SH-SY5Y (cell line): ENCODE measurements at regions not wholly inside any gene's neighbourhood (a gene's known extent, or its start where the extent isn't known, plus 50 kb on each side); places are given as distances from the start of the nearest gene placed in this dataset.

Experiments used
- GATA2 ChIP-seq: IDR thresholded peaks from 2 replicates; pipeline ENCODE4 v1.6.1; 2011; ENCODE audit warnings: mild to moderate bottlenecking, low read depth, low read length
- GATA3 ChIP-seq: IDR thresholded peaks from 2 replicates; pipeline ENCODE4 v1.6.1; 2011; ENCODE audit warnings: low read depth, mild to moderate bottlenecking, low read length, moderate library complexity

DNA sequence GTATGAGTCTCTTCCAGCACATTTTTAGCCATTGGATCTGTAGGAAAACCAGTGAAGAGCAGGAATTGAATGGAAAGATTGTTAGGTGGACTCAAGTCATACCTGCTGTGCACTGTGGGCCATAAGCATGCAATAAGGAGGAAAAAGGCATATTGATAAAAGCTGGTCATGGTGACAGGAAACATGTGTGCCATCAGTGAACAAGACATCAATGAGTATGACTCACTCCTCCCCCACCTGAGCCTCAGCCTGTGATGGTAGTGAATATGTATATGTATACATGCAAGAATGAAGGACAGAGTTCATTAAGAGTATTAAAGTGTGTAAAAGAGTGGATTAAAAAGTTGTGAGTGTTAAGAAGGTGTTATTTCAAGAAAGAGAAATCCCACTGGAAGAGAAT lies 164.5 kb downstream of the TMEM38B start:
- TF ChIP-seq GATA3 (no peak), GATA2 (no peak)
